ENCODE measurements at regions not wholly inside any gene's neighbourhood (a gene's known extent, or its start where the extent isn't known, plus 50 kb on each side); places are given as distances from the start of the nearest gene placed in this dataset.

DNA sequence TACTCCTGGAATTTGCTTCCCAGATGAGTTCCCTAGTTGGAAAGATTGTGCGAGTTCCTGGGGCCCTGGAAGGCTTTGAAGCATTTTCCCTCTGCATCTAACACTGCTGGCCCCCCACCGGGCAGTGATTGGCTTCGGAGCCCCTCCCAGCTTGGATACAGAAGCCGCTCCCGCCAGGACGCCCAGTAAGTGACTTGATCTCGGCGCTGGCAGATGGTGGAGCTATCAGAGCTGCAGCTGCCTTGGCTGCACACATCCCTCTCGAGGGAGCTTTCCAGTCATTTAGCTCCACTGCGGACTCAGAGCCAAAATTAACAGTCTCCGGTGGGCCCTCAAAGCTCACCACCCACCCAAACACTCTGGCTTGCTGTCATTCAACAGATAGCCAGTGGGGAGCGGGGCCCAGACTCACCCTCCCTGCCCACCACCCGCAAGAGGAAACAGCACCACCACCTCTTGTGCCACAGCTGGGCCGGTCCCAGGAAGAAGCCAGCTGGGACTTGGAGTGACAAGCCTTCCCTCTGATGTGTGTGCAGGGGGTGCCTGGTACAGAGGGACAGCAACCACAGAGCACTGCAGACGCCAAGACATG is 162.3 kb downstream of the TRIM29 start:
- no peak overlapping the region for H3K4me3 Mint-ChIP-seq
- H3K27me3 Mint-ChIP-seq, result peaks cover 11% of the 10 kb centered on the region
- no peaks in the 10 kb centered on the region for H3K9me3 Mint-ChIP-seq
- H3K36me3 Mint-ChIP-seq (ENCODE audit: low read depth), result no peaks in the 10 kb centered on the region
- H3K4me1 Mint-ChIP-seq (ENCODE audit: low read depth), result no peaks in the 10 kb centered on the region
- H3K27ac Mint-ChIP-seq, result no peak overlapping the region
- intact Hi-C loops (cut with micrococcal nuclease), result no loop called here

DNA sequence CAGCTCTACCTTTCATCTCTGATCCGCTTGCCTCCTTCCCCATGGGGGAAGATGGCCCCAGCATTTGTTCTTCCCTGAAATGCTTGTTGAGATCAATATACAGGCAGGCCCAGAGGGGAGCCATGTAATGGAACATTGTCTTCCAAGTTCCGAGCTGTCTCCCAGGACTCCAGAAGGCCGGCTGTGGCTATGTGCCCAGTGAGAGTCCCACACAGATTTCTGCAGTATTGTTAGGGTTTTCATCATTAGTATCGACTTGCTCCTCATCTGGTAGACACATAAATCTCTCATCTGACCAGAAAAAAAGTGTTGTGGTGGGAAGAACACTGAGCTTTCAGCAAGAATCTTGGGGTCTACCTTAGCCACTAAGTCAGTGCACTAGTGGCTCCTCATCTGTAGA is 163.4 kb downstream of the TRIM29 start:
- Mint-ChIP-seq H3K4me1 (ENCODE audit: low read depth) (no peaks in the 10 kb centered on the region), H3K36me3 (ENCODE audit: low read depth) (no peaks in the 10 kb centered on the region), H3K4me3 (no peak overlapping the region)

DNA sequence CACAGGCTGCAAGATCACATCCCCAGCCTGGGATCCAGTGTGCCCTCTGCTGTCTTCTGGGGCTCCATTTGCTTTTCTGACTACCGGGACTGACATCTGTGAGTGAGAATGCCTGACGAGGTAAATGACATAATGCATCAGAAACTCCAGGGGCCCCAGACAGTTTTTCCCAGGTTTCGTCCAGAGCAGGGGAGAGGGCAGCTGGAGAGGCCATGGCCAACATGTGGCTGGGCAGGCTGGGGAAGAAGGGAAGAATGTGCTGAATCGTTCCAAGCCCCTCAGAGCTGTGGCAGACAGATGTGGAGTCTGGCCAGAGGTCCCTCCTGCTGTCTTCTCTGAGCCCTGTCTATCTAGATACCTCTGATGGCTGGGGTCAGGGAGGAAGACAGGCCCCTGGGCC is 163.9 kb downstream of the TRIM29 start:
- Mint-ChIP-seq H3K27ac (no peak overlapping the region), H3K27me3 (peaks cover 10% of the 10 kb centered on the region), H3K4me1 (ENCODE audit: low read depth) (no peaks in the 10 kb centered on the region), H3K4me3 (no peak overlapping the region), H3K36me3 (ENCODE audit: low read depth) (no peaks in the 10 kb centered on the region), H3K9me3 (no peaks in the 10 kb centered on the region)
- intact Hi-C loops (cut with micrococcal nuclease), result no loop called here

More for the DNA sequence above, 163.4 kb downstream of the TRIM29 start:
- intact Hi-C loops (cut with micrococcal nuclease), result no loop called here
- H3K27ac Mint-ChIP-seq, result no peak overlapping the region
- peaks cover 10% of the 10 kb centered on the region for H3K27me3 Mint-ChIP-seq
- H3K9me3 Mint-ChIP-seq, result no peaks in the 10 kb centered on the region

DNA sequence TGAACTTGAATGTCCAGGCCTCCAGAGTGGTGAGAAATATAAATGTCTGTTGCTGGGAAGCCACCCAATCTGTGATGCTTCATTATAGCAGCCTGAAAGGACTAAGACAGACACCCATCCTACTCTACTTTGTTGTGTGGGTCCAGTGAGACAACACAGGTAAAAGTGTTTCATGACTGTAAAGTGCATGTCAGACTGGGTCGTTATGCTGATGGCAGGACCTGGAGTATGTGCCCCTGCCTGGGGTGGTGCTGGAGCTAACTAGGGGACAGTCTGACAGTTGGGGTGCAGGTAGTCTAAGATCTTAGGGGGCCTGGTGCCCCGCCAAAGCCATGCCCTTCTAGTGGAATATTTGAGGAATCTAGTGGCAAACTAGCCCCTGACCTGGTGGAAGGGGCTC is 165.6 kb downstream of the TRIM29 start:
- Mint-ChIP-seq H3K27me3 (peaks cover 14% of the 10 kb centered on the region), H3K4me3 (no peak overlapping the region), H3K9me3 (no peaks in the 10 kb centered on the region), H3K27ac (no peak overlapping the region), H3K36me3 (ENCODE audit: low read depth) (no peaks in the 10 kb centered on the region), H3K4me1 (ENCODE audit: low read depth) (no peaks in the 10 kb centered on the region)
- intact Hi-C loops (cut with micrococcal nuclease), result no loop called here

DNA sequence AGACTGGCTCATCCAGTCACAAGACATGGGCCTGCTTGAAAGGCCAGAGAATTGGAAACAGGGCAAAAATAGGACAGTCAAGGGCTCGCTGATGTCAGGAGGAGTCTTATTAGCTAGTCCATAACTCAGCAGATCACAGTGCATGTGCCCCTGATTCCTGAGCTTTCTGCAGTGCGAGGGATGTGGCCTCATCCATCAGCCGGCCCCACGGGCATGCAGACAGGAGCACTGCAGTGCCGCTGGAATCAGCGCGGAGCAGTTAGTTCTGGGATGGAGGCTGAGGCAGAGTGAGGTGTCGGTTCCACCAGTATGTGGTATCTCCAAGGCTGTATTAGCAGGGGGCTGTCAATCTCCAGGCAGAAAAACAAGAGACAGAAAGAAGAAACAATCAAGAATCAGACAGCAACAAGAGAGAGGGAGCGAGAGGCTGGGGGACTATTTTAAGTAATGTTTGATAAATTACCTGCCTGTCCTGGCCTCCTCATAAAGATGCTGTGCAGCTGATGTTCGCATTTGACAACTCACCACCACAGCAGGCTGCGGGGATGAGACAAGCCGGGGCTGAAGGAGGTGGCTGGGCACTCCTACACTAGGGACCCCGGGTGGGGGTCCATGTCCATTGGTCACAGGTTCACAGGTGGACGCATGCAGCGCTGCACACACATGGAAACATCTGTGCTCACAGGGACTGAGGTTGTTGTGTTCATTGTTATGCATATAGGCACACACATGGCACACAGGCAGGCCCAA is 167.2 kb downstream of the TRIM29 start:
- peaks cover 10% of the 10 kb centered on the region for H3K27me3 Mint-ChIP-seq
- H3K27ac Mint-ChIP-seq, result no peak overlapping the region
- no peak overlapping the region for H3K4me3 Mint-ChIP-seq
- no peaks in the 10 kb centered on the region for H3K9me3 Mint-ChIP-seq
- no peaks in the 10 kb centered on the region for H3K4me1 Mint-ChIP-seq (ENCODE audit: low read depth)
- intact Hi-C loops (cut with micrococcal nuclease), result no loop called here
- H3K36me3 Mint-ChIP-seq (ENCODE audit: low read depth), result no peaks in the 10 kb centered on the region

DNA sequence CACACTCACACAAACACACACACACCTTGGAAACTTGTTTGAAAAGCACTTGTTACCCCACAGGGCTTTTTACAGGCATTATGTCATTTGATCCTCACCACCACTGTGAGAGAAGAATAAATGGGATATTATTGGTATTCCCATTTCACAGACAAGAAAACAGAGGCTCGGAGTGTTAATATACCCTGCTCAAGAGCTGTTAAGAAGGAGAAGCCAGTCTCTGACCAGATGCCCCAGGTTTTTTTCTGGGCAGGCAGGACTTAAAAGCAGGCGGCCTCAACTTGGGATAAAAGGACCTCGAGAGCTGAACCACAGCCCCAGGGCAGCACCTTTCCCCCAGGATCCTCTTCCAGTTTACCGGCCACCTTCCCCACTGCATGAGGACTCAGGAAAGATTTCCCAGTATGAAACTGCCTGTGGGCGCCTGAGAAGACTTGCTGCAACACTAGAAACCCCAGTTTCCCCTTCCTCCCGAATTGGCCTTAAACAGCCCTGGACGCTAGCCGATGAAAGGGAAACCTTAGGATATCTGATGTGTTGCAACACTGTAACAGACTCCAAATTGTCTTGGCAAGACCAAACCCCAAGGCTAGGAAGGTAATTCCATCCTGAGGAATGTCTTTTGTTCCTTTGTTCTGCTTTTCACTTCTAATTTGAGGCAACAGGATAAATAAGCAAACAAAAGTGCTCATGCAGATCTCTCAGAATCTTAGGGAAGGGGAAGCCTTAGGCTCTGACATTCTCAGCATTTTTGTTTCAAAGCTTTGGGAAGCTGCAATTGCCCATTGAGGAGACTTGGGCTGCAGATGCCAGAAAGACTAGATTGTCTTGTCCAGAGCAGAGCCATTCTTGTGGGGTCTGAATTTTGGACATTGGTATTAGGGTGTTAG is 173.5 kb downstream of the TRIM29 start:
- no peak overlapping the region for H3K27ac Mint-ChIP-seq
- no peaks in the 10 kb centered on the region for H3K36me3 Mint-ChIP-seq (ENCODE audit: low read depth)
- H3K4me3 Mint-ChIP-seq, result no peak overlapping the region
- no peaks in the 10 kb centered on the region for H3K4me1 Mint-ChIP-seq (ENCODE audit: low read depth)
- no peaks in the 10 kb centered on the region for H3K9me3 Mint-ChIP-seq
- peaks cover 23% of the 10 kb centered on the region for H3K27me3 Mint-ChIP-seq
- intact Hi-C loops (cut with micrococcal nuclease), result no loop called here

GRCh38 chr11:119957951-119958350 is 180.0 kb downstream of the TRIM29 start:
- Mint-ChIP-seq H3K27me3 (peaks cover 34% of the 10 kb centered on the region), H3K4me3 (no peak overlapping the region), H3K27ac (no peak overlapping the region), H3K36me3 (ENCODE audit: low read depth) (no peaks in the 10 kb centered on the region), H3K4me1 (ENCODE audit: low read depth) (no peaks in the 10 kb centered on the region), H3K9me3 (no peaks in the 10 kb centered on the region)
- intact Hi-C loops (cut with micrococcal nuclease), result no loop called here

GRCh38 chr11:119952441-119952840 is 185.5 kb downstream of the TRIM29 start:
- Mint-ChIP-seq H3K27ac (no peak overlapping the region), H3K27me3 (peaks cover 15% of the 10 kb centered on the region), H3K9me3 (no peaks in the 10 kb centered on the region), H3K36me3 (ENCODE audit: low read depth) (no peaks in the 10 kb centered on the region), H3K4me3 (no peak overlapping the region), H3K4me1 (ENCODE audit: low read depth) (no peaks in the 10 kb centered on the region)
- intact Hi-C loops (cut with micrococcal nuclease), result no loop called here

- H3K27me3 Mint-ChIP-seq, result peaks cover 3% of the 10 kb centered on the region
- no peaks in the 10 kb centered on the region for H3K36me3 Mint-ChIP-seq (ENCODE audit: low read depth)
- no peaks in the 10 kb centered on the region for H3K4me1 Mint-ChIP-seq (ENCODE audit: low read depth)
- H3K27ac Mint-ChIP-seq, result no peak overlapping the region
- H3K4me3 Mint-ChIP-seq, result no peak overlapping the region
- no peaks in the 10 kb centered on the region for H3K9me3 Mint-ChIP-seq
- intact Hi-C loops (cut with micrococcal nuclease), result no loop called here
Observed at GRCh38 chr11:119943298-119943655, 194.6 kb downstream of the TRIM29 start.

- Mint-ChIP-seq H3K27me3 (peaks cover 3% of the 10 kb centered on the region), H3K27ac (no peak overlapping the region), H3K9me3 (no peaks in the 10 kb centered on the region), H3K36me3 (ENCODE audit: low read depth) (no peaks in the 10 kb centered on the region), H3K4me1 (ENCODE audit: low read depth) (no peaks in the 10 kb centered on the region), H3K4me3 (no peak overlapping the region)
- intact Hi-C loops (cut with micrococcal nuclease), result no loop called here
Observed at GRCh38 chr11:119942583-119943297, 195.2 kb downstream of the TRIM29 start.

DNA sequence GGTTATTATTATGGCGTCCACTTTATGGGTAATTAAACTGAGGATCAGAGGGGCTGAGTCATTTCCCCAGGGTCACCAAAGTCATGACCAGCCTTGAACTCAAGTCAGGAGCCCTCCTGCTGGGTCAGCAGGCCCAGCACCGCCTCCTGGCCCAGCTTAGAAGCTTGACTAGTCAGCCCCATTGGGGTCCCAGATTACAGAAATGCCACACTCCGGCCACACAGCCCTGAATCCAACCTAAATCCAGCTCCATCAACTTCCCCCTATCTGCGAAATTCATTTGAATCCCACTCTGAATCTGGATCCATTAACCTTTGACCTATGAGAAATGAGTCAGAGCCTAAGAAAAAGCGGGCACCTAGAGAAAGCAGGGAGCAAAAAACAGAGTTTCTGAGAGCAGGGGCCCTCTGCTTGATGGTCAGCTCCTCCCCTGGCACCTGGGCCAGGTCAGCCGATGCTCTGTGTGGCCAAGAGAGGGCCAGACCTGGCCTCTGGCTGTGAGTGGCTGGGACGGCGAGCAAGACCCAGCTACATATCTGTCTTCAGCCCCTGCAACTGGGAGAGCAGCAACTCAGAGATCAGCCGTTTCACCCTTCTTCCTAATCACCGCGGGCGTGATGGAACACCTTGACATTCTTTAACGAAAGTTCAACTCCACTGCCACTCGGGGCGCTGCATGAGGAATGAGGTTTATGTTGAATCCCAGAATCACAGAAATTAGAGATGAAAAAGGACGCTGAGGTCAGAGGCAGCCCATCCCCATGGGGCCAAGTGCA is 196.1 kb downstream of the TRIM29 start:
- Mint-ChIP-seq H3K27ac (no peak overlapping the region), H3K36me3 (ENCODE audit: low read depth) (no peaks in the 10 kb centered on the region), H3K9me3 (no peaks in the 10 kb centered on the region), H3K4me1 (ENCODE audit: low read depth) (no peaks in the 10 kb centered on the region), H3K4me3 (no peak overlapping the region), H3K27me3 (peaks cover 3% of the 10 kb centered on the region)
- intact Hi-C loops (cut with micrococcal nuclease), result no loop called here

DNA sequence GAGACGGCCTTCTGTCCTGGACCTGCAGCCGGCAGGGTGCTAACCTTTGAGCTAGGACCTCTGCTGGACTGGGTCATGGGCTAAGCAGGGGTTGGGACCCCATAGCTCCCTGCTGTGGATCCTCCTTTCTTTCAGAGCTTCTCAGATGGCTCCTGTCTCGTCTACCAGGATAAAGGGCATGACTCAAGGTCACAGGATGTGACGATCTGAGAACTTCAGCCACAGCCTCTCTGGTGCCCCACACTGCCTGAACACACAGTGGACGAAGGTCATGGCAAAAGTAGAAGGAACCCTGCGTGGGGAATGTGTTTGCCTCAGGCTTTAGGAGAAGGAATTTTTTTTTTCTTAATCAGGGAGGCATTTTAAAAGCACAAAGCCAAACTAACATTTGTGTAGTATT is 196.7 kb downstream of the TRIM29 start:
- intact Hi-C loops (cut with micrococcal nuclease), result no loop called here
- peaks cover 5% of the 10 kb centered on the region for H3K4me1 Mint-ChIP-seq (ENCODE audit: low read depth)
- H3K9me3 Mint-ChIP-seq, result no peaks in the 10 kb centered on the region
- H3K36me3 Mint-ChIP-seq (ENCODE audit: low read depth), result no peaks in the 10 kb centered on the region
- no peak overlapping the region for H3K27ac Mint-ChIP-seq
- H3K27me3 Mint-ChIP-seq, result peaks cover 3% of the 10 kb centered on the region
- no peak overlapping the region for H3K4me3 Mint-ChIP-seq

GRCh38 chr11:119940401-119940976 is 197.4 kb downstream of the TRIM29 start:
- no peaks in the 10 kb centered on the region for H3K9me3 Mint-ChIP-seq
- H3K4me1 Mint-ChIP-seq (ENCODE audit: low read depth), result peaks cover 5% of the 10 kb centered on the region
- H3K36me3 Mint-ChIP-seq (ENCODE audit: low read depth), result no peaks in the 10 kb centered on the region
- H3K27me3 Mint-ChIP-seq, result peaks cover 3% of the 10 kb centered on the region
- H3K4me3 Mint-ChIP-seq, result no peak overlapping the region
- H3K27ac Mint-ChIP-seq, result no peak overlapping the region
- intact Hi-C loops (cut with micrococcal nuclease), result no loop called here
